Brain microvascular endothelial cell (primary cell): ENCODE measurements at regions not wholly inside any gene's neighbourhood (a gene's known extent, or its start where the extent isn't known, plus 50 kb on each side); places are given as distances from the start of the nearest gene placed in this dataset.

ENCODE experiments used
- DNase-seq: peaks from one replicate; pipeline ENCODE4 v3.0.0-alpha.2; 2020
- H3K27ac ChIP-seq: fragments of 250-450 bp; sonication (Bioruptor Pico); 2 replicates; pipeline ENCODE4 v1.5.1; 2020; ENCODE audit warnings: mild to moderate bottlenecking, moderate library complexity
- H3K27me3 ChIP-seq: fragments of 250-450 bp; sonication (Bioruptor Pico); replicated peaks from 2 replicates; pipeline ENCODE4 v1.5.1; 2020; ENCODE audit warnings: mild to moderate bottlenecking
- H3K36me3 ChIP-seq: fragments of 250-450 bp; sonication (Bioruptor Pico); replicated peaks from 2 replicates; pipeline ENCODE4 v1.5.1; 2020; ENCODE audit warnings: mild to moderate bottlenecking
- H3K4me3 ChIP-seq: 2 replicates; pipeline ENCODE4 v1.5.1; 2011; ENCODE audit warnings: low read depth, mild to moderate bottlenecking, control low read depth, low read length, moderate library complexity
- CTCF ChIP-seq: IDR thresholded peaks from 2 replicates; pipeline ENCODE4 v1.5.1; 2011; ENCODE audit warnings: low read depth, mild to moderate bottlenecking, moderate library complexity, low read length, control low read depth, inconsistent platforms; ENCODE audit errors: missing control alignments
- in situ Hi-C: cut with HindIII; loops from 2 replicates; pipeline ENCODE4 v1.10.0; 2017; ENCODE audit warnings: low sequenced_read_pairs, low pct_ligation_motif_present

GRCh38 chr13:73991884-73992283 is 142.3 kb downstream of the KLF12 start:
- no peak for DNase-seq
- Histone ChIP-seq H3K4me3 (no peak overlapping the region), H3K27me3 (no peaks in the 10 kb centered on the region), H3K36me3 (peaks cover 6% of the 10 kb centered on the region), H3K27ac (no peak overlapping the region)
- no peak for TF ChIP-seq CTCF
- in situ Hi-C loops: no loop called here

GRCh38 chr13:73991384-73991783 is 142.8 kb downstream of the KLF12 start:
- Histone ChIP-seq H3K4me3 (no peak overlapping the region), H3K27me3 (no peaks in the 10 kb centered on the region), H3K27ac (no peak overlapping the region), H3K36me3 (peaks cover 6% of the 10 kb centered on the region)
- in situ Hi-C loops: no loop called here
- no peak for DNase-seq
- TF ChIP-seq CTCF: no peak

GRCh38 chr13:73989244-73989843 is 144.9 kb downstream of the KLF12 start:
- DNase-seq: no peak
- H3K4me3 ChIP-seq: no peak overlapping the region
- H3K27me3 ChIP-seq: no peaks in the 10 kb centered on the region
- no peak for TF ChIP-seq CTCF
- H3K27ac ChIP-seq: no peak overlapping the region
- H3K36me3 ChIP-seq: peaks cover 6% of the 10 kb centered on the region
- in situ Hi-C loops: no loop called here

- TF ChIP-seq CTCF: no peak
- peaks cover 3% of the 10 kb centered on the region for H3K36me3 ChIP-seq
- no peak for DNase-seq
- H3K4me3 ChIP-seq: no peak overlapping the region
- H3K27me3 ChIP-seq: no peaks in the 10 kb centered on the region
- in situ Hi-C loops: no loop called here
- H3K27ac ChIP-seq: no peak overlapping the region
Measured at GRCh38 chr13:73988461-73988860, 145.7 kb downstream of the KLF12 start.

GRCh38 chr13:73987618-73988017 is 146.6 kb downstream of the KLF12 start:
- DNase-seq: no peak
- in situ Hi-C loops: no loop called here
- TF ChIP-seq CTCF: no peak
- peaks cover 4% of the 10 kb centered on the region for H3K36me3 ChIP-seq
- no peak overlapping the region for H3K27ac ChIP-seq
- H3K4me3 ChIP-seq: no peak overlapping the region
- H3K27me3 ChIP-seq: no peaks in the 10 kb centered on the region

GRCh38 chr13:73985783-73986182 is 148.4 kb downstream of the KLF12 start:
- H3K4me3 ChIP-seq: no peak overlapping the region
- TF ChIP-seq CTCF: no peak
- H3K27me3 ChIP-seq: no peaks in the 10 kb centered on the region
- H3K36me3 ChIP-seq: peaks cover 4% of the 10 kb centered on the region
- no peak overlapping the region for H3K27ac ChIP-seq
- DNase-seq: no peak
- in situ Hi-C loops: no loop called here
